Adrenal gland (tissue), 5 donors: ENCODE measurements at regions not wholly inside any gene's neighbourhood (a gene's known extent, or its start where the extent isn't known, plus 50 kb on each side); places are given as distances from the start of the nearest gene placed in this dataset.

ENCODE experiments used
- POLR2A ChIP-seq, 2 donors: fragments of 450-650 bp; IDR thresholded peaks; one replicate each; pipeline ENCODE4 v1.6.1; 2017; ENCODE audit warnings: antibody characterized with exemption in 2 of 2, mild to moderate bottlenecking in 2 of 2, moderate library complexity in 1 of 2
- TF ChIP-seq, protein P1 (sequence below), 6 experiments: fragments of 450-650 bp in 4 of 6; fragments of 200-600 bp in 2 of 6; sonication (generic) in 1 of 6; IDR thresholded peaks; 1 replicate in 5 of 6; 2 replicates in 1 of 6; pipeline versions ENCODE4 v1.5.1 to v1.8.0; 2016 to 2021; ENCODE audit warnings: antibody characterized with exemption in 6 of 6, mild to moderate bottlenecking in 2 of 6, moderate library complexity in 1 of 6
- donor health status: DM: no; HTN: no; CAD: no.

DNA sequence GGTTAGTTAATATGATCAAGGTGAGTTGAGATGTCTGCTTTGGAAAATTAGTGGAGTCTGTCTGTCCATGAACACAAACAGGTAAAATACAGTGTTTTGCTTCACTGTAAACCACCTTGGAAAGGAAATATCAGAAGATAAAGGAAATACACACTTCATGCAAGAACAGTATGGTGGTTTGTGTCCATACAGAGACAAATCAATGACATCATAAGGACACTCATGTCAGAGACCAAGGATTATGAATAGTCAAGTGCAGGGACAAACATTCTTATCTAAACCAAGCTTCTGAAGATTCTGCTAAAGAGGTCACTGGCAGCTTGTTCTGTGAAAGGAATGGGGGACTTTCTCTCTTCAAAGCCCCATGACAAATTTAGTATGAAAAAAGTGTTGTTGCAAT lies 322.9 kb upstream of the F9 start:
- TF ChIP-seq, protein P1, sequence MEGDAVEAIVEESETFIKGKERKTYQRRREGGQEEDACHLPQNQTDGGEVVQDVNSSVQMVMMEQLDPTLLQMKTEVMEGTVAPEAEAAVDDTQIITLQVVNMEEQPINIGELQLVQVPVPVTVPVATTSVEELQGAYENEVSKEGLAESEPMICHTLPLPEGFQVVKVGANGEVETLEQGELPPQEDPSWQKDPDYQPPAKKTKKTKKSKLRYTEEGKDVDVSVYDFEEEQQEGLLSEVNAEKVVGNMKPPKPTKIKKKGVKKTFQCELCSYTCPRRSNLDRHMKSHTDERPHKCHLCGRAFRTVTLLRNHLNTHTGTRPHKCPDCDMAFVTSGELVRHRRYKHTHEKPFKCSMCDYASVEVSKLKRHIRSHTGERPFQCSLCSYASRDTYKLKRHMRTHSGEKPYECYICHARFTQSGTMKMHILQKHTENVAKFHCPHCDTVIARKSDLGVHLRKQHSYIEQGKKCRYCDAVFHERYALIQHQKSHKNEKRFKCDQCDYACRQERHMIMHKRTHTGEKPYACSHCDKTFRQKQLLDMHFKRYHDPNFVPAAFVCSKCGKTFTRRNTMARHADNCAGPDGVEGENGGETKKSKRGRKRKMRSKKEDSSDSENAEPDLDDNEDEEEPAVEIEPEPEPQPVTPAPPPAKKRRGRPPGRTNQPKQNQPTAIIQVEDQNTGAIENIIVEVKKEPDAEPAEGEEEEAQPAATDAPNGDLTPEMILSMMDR (IDR thresholded peaks at IDR 0.05), result no peak
- TF ChIP-seq POLR2A (IDR thresholded peaks at IDR 0.05), result no peak
